Prostate gland (tissue), 2 donors: ENCODE measurements at regions not wholly inside any gene's neighbourhood (a gene's known extent, or its start where the extent isn't known, plus 50 kb on each side); places are given as distances from the start of the nearest gene placed in this dataset.

Experiments
- CTCF ChIP-seq, 4 experiments: fragments of 200-600 bp in 2 of 4; fragments of 450-650 bp in 2 of 4; sonication (generic) in 2 of 4; IDR thresholded peaks; 1 replicate in 3 of 4; 2 replicates in 1 of 4; pipeline ENCODE4 v1.5.1; 2016 to 2019; ENCODE audit warnings: antibody characterized with exemption in 4 of 4, mild to moderate bottlenecking in 2 of 4, moderate library complexity in 2 of 4
- POLR2A ChIP-seq: fragments of 450-650 bp; IDR thresholded peaks from one replicate; pipeline ENCODE4 v1.6.1; 2016; ENCODE audit warnings: antibody characterized with exemption, mild to moderate bottlenecking

GRCh38 chr11:11038782-11039181, 180.9 kb upstream of the ZBED5 start:
- TF ChIP-seq CTCF (IDR thresholded peaks at IDR 0.05): no peak
- TF ChIP-seq POLR2A: no peak
